GM19043 (cell line): ENCODE measurements at regions not wholly inside any gene's neighbourhood (a gene's known extent, or its start where the extent isn't known, plus 50 kb on each side); places are given as distances from the start of the nearest gene placed in this dataset.
"Not testable (repeated sequence)": the region's sequence is repeated elsewhere in the genome, so short reads cannot be mapped to it uniquely, and the experiment has no call there.

ENCODE experiments used
- ATAC-seq: cut with Tn5 transposase; IDR thresholded peaks from one replicate; pipeline ENCODE4 v1.9.1; 2021; ENCODE audit warnings: low read depth; ENCODE audit not compliant: unreplicated experiment

- ATAC-seq = peak; percentile 55
Measured at GRCh38 chr4:128461291-128462102, 173.9 kb upstream of the PGRMC2 start.

GRCh38 chr4:128459547-128459946, 171.9 kb upstream of the PGRMC2 start:
- ATAC-seq = no peak

- no peak for ATAC-seq
Measured at GRCh38 chr4:128458816-128459215, 171.2 kb upstream of the PGRMC2 start.

GRCh38 chr4:128457726-128458125, 170.1 kb upstream of the PGRMC2 start:
- no peak for ATAC-seq

- ATAC-seq = no peak
Measured at GRCh38 chr4:128456171-128456570, 168.6 kb upstream of the PGRMC2 start.

- no peak for ATAC-seq
Measured at GRCh38 chr4:128455480-128455879, 167.9 kb upstream of the PGRMC2 start.

- no peak for ATAC-seq
Measured at GRCh38 chr4:128454881-128455280, 167.3 kb upstream of the PGRMC2 start.

GRCh38 chr4:128454281-128454871, 166.8 kb upstream of the PGRMC2 start:
- peak; percentile 99 for ATAC-seq

- no peak for ATAC-seq
Measured at GRCh38 chr4:128452415-128452814, 164.8 kb upstream of the PGRMC2 start.

- ATAC-seq = no peak
Measured at GRCh38 chr4:128451270-128451905, 163.8 kb upstream of the PGRMC2 start.

- no peak for ATAC-seq
Measured at GRCh38 chr4:128450326-128451120, 162.9 kb upstream of the PGRMC2 start.

GRCh38 chr4:128449251-128449650, 161.6 kb upstream of the PGRMC2 start:
- ATAC-seq = no peak

GRCh38 chr4:128444544-128445302, 157.1 kb upstream of the PGRMC2 start:
- no peak for ATAC-seq

- no peak for ATAC-seq
Measured at GRCh38 chr4:128440923-128441322, 153.3 kb upstream of the PGRMC2 start.

- ATAC-seq = not testable (repeated sequence)
Measured at GRCh38 chr4:128437023-128437422, 149.4 kb upstream of the PGRMC2 start.

GRCh38 chr4:128429023-128429613, 141.5 kb upstream of the PGRMC2 start:
- ATAC-seq = not testable (repeated sequence)

- no peak for ATAC-seq
Measured at GRCh38 chr4:128428397-128428796, 140.8 kb upstream of the PGRMC2 start.

GRCh38 chr4:128427832-128428366, 140.3 kb upstream of the PGRMC2 start:
- no peak for ATAC-seq
